Prostate gland (tissue), 2 donors: ENCODE measurements at regions not wholly inside any gene's neighbourhood (a gene's known extent, or its start where the extent isn't known, plus 50 kb on each side); places are given as distances from the start of the nearest gene placed in this dataset.

ENCODE experiments used
- CTCF ChIP-seq, 4 experiments: fragments of 200-600 bp in 2 of 4; fragments of 450-650 bp in 2 of 4; sonication (generic) in 2 of 4; IDR thresholded peaks; 1 replicate in 3 of 4; 2 replicates in 1 of 4; pipeline ENCODE4 v1.5.1; 2016 to 2019; ENCODE audit warnings: antibody characterized with exemption in 4 of 4, mild to moderate bottlenecking in 2 of 4, moderate library complexity in 2 of 4
- POLR2AphosphoS5 ChIP-seq: sonication (generic); formaldehyde crosslinking; IDR thresholded peaks from one replicate; pipeline ENCODE4 v1.6.1; 2017; ENCODE audit warnings: antibody characterized with exemption

- TF ChIP-seq POLR2AphosphoS5 (no peak), CTCF (IDR thresholded peaks at IDR 0.05) (no peak)
Measured at GRCh38 chr5:72749362-72749997, 67.0 kb upstream of the TNPO1 start.
